NOMO-1 treated with DMSO at 0.1 percent for 48 hours (cell line): ENCODE measurements at regions not wholly inside any gene's neighbourhood (a gene's known extent, or its start where the extent isn't known, plus 50 kb on each side); places are given as distances from the start of the nearest gene placed in this dataset.
"Not testable (repeated sequence)": the region's sequence is repeated elsewhere in the genome, so short reads cannot be mapped to it uniquely, and the experiment has no call there.

Experiments used
- DNase-seq: peaks from one replicate; lab custom pipeline; 2025; ENCODE audit not compliant: unreplicated experiment; lab: John Stamatoyannopoulos, UW

DNA sequence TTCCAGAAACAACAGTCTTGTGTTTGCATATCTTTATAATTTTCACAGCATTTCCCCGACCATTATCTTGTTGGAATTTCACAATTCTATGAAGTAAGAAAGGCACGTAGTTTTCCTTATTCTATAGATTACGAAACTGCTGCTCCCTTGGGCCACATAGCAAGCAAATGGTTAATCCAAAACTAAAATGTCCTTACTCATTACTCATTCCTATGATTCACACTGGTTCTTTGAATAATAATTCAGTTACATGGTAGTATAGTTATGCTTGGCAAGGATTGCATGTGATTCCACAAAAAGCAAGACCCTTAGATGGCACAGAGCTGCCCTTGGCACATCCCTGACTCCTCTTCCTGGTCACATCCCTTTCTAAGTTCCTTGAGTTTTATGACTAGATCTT, 51.2 kb downstream of the OR13H1 start:
- DNase-seq = no peak

GRCh38 chrX:131607792-131608369, 64.0 kb downstream of the OR13H1 start:
- DNase-seq = no peak

GRCh38 chrX:131609480-131609879, 65.6 kb downstream of the OR13H1 start:
- no peak for DNase-seq

DNA sequence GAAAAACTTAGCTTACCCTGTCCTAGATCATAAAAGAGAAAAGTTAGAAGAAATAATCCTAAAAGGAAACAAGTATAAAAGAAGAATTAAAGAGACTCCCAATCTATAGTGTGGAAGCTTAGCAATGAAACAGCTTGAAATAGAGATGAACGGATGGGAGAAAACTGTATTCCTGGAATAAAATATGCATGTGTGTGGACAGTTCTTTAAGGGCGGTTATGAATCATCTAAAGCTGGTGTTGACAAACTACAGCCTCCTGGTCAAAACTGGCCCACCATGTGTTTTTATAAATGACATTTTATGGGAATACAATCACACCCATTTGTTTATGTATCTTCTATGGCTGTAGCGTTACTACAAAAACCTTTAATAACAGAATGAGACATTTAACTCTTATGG, 69.4 kb downstream of the OR13H1 start:
- no peak for DNase-seq

- DNase-seq = no peak
Measured at GRCh38 chrX:131614241-131614640, 70.4 kb downstream of the OR13H1 start.

GRCh38 chrX:131617182-131617581, 73.3 kb downstream of the OR13H1 start:
- no peak for DNase-seq

GRCh38 chrX:131621650-131622049, 77.8 kb downstream of the OR13H1 start:
- no peak for DNase-seq

- DNase-seq = no peak
Measured at GRCh38 chrX:131626681-131627296, 82.9 kb downstream of the OR13H1 start.

DNA sequence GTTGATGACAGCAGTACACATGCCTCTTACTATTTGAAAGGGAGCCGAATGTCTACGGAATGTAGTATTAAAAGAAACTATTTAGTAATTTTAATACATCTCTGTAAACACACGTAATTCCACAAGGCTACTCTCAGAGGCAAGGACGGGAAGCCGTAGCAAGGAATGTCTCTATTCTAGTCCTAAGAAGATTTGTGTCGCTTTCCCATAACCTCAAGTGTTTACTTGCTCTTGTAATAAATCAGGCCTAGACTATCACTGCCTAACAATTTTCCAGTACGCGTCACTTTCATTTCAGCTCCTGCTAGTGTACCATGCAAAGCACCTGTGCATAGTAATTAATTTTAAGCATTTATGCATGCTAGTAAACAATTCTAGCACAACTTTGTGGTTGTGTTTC, 86.7 kb downstream of the OR13H1 start:
- DNase-seq = no peak

DNA sequence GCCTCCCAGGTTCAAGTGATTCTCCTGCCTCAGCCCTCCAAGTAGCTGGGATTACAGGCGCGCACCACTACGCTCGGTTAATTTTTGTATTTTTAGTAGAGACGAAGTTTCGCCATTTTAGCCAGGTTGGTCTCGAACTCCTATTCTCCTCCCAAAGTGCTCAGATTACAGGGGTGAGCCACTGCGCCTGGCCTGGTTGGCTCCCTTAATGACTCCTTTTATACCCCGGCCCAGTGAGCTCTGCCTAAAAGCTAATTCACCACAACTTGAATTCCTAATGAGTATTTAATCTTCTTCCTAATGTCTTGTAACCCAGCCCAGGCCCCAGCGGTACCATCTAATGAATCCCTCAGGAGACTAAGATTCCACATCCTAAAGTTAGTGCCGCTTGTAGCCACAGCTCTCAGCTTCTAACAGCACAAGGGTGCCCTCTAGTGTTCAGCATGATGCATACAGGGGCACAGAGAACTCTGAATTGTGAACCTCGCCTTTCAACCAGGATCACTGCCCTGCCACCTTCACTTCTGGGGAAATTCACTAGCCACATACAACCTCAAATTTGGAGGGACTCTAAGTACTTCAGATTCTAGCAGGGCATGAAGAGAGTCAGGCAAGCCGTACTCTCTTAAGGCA, 89.5 kb downstream of the OR13H1 start:
- peak; percentile 47 for DNase-seq

GRCh38 chrX:131634900-131635299, 91.0 kb downstream of the OR13H1 start:
- DNase-seq = no peak

GRCh38 chrX:131646106-131646505, 102.2 kb downstream of the OR13H1 start:
- no peak for DNase-seq

- DNase-seq = no peak
Measured at GRCh38 chrX:131649741-131650140, 105.9 kb downstream of the OR13H1 start.

DNA sequence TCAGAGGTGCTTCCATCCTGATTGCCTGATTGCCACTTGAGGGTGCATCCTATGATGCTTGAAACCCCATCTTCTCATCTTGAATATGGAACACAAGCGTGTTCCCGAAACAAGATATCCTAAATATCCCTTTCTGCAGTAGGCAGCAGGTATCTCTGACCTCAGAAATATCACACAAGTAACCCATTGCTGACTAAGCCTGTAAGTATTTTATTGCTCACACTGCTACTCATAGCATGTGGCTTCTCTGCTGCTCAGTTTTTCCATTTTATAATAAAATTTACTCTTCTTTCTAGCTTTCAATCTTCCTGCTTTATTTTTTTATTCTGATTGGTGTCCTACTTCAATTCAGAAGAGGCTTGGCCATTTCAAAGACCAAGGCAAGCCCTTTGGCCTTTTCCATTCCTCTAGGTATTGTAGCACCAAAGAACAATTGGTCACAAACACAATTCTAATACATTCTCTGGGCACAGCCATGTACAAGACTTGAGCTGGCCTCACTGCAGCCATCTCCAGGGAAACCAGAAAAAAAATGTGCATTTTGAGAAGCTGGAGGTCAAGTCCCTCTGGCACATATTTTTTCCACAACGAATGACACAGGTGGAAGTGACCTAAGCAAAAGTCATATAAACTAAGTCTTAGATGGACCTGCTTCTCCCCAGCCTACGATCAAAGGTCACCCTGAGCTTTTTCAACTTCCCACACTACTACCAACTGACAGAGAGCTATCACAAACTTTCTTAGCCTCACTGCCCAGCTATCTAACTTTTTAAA, 107.0 kb downstream of the OR13H1 start:
- no peak for DNase-seq

- not testable (repeated sequence) for DNase-seq
Measured at GRCh38 chrX:131663726-131664125, 119.9 kb downstream of the OR13H1 start.

DNA sequence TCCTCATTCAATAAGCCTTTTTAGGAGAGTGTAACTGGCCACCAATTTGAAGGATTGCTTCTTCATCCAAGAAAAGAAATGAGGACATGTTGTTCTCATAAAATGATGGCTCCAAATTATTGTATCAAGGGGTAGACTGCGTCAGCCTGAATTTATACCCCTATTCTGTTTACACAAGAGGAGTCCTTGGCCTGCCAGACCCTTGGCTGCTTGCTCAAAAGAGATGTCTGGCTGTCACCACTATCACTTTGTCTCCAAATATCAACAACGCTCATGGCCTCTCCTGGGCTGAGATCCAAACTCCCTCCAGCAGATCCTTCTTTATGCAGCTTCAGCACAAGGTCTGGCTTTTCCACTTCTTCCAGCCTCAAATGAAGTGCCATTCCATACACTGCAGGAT, 127.9 kb downstream of the OR13H1 start:
- DNase-seq = no peak

GRCh38 chrX:131675596-131676194, 131.8 kb downstream of the OR13H1 start:
- DNase-seq = peak; percentile 30

DNA sequence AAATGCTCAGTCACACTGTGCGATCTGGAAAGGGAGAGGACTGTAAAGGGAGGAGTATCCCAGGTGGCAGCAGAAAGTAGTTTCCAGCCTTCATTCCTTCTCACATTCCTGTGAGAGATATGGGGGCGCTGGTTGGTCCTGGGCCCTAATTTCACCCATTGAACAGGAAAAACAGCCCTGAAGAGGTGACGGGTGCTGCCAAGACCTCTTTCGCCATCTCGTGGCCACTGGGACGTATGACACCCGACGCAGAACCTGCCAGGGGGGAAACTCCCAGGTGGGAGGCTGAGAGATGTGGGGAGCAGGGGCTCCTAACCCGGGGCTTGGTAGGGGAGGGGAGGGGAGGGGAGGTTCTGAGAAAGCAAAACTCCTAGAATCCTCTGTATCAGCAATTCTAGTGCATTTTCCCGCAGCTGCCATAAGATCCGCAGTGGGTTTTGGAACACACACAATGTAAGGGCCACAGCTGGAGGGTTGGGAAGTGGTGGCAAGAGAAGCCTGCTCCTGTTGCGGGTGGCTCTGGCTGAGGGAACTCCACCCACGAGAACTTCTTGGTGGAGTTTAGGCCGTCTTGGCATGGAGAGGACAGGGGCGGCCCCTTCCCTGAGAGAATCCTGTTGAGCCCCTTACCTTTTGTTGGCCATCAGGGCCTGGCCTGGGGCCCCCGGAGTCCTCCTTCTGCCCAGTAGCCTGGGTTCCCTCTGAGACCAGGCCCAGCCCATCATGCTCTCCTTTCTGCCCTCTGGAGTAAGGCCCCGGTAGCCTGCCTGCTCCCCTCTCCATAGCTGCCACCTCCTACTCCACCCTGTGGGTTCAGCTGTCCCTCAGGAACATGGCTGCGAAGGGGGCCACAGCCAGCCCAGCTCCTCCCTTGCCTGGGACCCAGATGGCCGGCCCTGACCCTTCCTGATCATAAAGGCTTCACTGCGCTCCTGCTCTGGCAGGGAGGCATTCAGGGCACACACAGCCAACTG, 134.1 kb downstream of the OR13H1 start:
- DNase-seq = peak; percentile 4

- not testable (repeated sequence) for DNase-seq
Measured at GRCh38 chrX:131682735-131683134, 138.9 kb downstream of the OR13H1 start.

GRCh38 chrX:131693359-131693758, 149.5 kb downstream of the OR13H1 start:
- DNase-seq = no peak
